ENCODE measurements at regions not wholly inside any gene's neighbourhood (a gene's known extent, or its start where the extent isn't known, plus 50 kb on each side); places are given as distances from the start of the nearest gene placed in this dataset.
A peak's percentile ranks its signal among the peaks of the same experiment; 100 is the strongest.

DNA sequence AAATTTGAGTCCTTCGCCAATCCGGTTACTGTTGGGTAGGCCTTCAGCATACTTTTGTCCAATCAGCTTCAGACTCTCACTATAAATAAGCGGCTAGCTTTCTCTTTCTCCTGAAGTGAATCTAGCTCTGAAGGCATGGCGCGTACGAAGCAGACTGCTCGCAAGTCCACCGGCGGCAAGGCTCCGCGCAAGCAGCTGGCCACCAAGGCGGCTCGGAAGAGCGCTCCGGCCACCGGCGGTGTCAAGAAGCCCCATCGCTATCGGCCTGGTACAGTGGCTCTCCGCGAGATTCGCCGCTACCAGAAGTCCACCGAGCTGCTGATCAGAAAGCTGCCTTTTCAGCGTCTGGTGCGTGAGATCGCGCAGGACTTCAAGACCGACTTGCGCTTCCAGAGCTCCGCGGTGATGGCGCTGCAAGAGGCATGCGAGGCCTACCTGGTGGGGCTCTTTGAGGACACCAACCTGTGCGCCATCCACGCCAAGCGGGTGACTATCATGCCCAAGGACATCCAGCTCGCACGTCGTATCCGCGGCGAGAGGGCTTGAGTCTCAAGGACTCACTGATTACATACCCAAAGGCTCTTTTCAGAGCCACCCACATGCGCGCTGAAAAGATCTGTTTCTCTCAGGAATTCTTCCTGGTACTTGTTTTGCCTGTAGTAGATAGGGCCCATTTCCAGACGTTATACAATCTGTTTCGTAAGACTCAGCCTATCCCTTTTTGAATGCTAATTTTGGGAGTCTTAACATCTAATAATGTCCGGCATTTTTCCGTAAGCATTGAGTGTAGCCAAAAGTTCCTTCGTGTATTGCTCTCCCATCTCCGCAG is 102.0 kb downstream of the OR2B2 start (continued):
- TF ChIP-seq MAZ (IDR thresholded peaks at IDR 0.05; ENCODE audit: borderline replicate concordance, low read depth, low read length) (peak; percentile 45; the same call in 1 of the 2 replicates), MAZ (CRISPR knock-in tag; IDR thresholded peaks at IDR 0.05; ENCODE audit: low read depth) (peak; percentile 91), SALL1 (CRISPR knock-in tag; IDR thresholded peaks at IDR 0.05) (peak; percentile 97), DR1 (CRISPR knock-in tag; IDR thresholded peaks at IDR 0.05) (peak; percentile 86; the same call in 1 of the 2 replicates), TAF1 (CRISPR knock-in tag; IDR thresholded peaks at IDR 0.05) (peak; percentile 94), KLF15 (CRISPR knock-in tag; IDR thresholded peaks at IDR 0.05; ENCODE audit: borderline replicate concordance) (no peak; the same call in 1 of the 2 replicates), ZNF788 (CRISPR knock-in tag; IDR thresholded peaks at IDR 0.05; ENCODE audit: borderline replicate concordance) (peak; percentile 95), KIAA2018 (CRISPR knock-in tag; IDR thresholded peaks at IDR 0.05; ENCODE audit: borderline replicate concordance) (peak; percentile 72; the same call in 1 of the 2 replicates), NFKBIZ (CRISPR knock-in tag; IDR thresholded peaks at IDR 0.05) (peak; percentile 84), TMF1 (CRISPR knock-in tag; IDR thresholded peaks at IDR 0.05; ENCODE audit: low read depth) (no peak), MTF2 (CRISPR knock-in tag; IDR thresholded peaks at IDR 0.05; ENCODE audit: borderline replicate concordance) (no peak), RELA (CRISPR knock-in tag; IDR thresholded peaks at IDR 0.05) (peak; percentile 82), ZNF329 (CRISPR knock-in tag; IDR thresholded peaks at IDR 0.05; ENCODE audit: low read depth) (peak; percentile 82; the same call in 1 of the 2 replicates)
- TF ChIP-seq, protein P1, sequence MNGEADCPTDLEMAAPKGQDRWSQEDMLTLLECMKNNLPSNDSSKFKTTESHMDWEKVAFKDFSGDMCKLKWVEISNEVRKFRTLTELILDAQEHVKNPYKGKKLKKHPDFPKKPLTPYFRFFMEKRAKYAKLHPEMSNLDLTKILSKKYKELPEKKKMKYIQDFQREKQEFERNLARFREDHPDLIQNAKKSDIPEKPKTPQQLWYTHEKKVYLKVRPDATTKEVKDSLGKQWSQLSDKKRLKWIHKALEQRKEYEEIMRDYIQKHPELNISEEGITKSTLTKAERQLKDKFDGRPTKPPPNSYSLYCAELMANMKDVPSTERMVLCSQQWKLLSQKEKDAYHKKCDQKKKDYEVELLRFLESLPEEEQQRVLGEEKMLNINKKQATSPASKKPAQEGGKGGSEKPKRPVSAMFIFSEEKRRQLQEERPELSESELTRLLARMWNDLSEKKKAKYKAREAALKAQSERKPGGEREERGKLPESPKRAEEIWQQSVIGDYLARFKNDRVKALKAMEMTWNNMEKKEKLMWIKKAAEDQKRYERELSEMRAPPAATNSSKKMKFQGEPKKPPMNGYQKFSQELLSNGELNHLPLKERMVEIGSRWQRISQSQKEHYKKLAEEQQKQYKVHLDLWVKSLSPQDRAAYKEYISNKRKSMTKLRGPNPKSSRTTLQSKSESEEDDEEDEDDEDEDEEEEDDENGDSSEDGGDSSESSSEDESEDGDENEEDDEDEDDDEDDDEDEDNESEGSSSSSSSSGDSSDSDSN (CRISPR knock-in tag; IDR thresholded peaks at IDR 0.05): peak; percentile 99
- TF ChIP-seq, protein P2, sequence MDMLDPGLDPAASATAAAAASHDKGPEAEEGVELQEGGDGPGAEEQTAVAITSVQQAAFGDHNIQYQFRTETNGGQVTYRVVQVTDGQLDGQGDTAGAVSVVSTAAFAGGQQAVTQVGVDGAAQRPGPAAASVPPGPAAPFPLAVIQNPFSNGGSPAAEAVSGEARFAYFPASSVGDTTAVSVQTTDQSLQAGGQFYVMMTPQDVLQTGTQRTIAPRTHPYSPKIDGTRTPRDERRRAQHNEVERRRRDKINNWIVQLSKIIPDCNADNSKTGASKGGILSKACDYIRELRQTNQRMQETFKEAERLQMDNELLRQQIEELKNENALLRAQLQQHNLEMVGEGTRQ (IDR thresholded peaks at IDR 0.05; ENCODE audit: low read depth, low read length): no peak
- TF ChIP-seq, protein P2 (CRISPR knock-in tag; IDR thresholded peaks at IDR 0.05; ENCODE audit: borderline replicate concordance): 0 out of 2 replicates have a peak, but pooled peaks have one; percentile 45

Data from HepG2 (cell line).